Suprapubic skin (tissue), 4 donors: ENCODE measurements at regions not wholly inside any gene's neighbourhood (a gene's known extent, or its start where the extent isn't known, plus 50 kb on each side); places are given as distances from the start of the nearest gene placed in this dataset.

Experiments
- DNase-seq, 2 donors: peaks; one replicate each; pipeline ENCODE4 v3.0.0-alpha.2; 2019; ENCODE audit warnings: low spot score in 2 of 2
- H3K27ac ChIP-seq: fragments of 200-600 bp; sonication (generic); one replicate; pipeline ENCODE4 v1.5.1; 2019
- H3K27me3 ChIP-seq: fragments of 200-600 bp; sonication (generic); one replicate; pipeline ENCODE4 v1.5.1; 2019
- H3K36me3 ChIP-seq: fragments of 200-600 bp; sonication (generic); one replicate; pipeline ENCODE4 v1.5.1; 2019
- H3K4me1 ChIP-seq: fragments of 200-600 bp; sonication (generic); one replicate; pipeline ENCODE4 v1.5.1; 2019
- H3K4me3 ChIP-seq: fragments of 200-600 bp; sonication (generic); one replicate; pipeline ENCODE4 v1.5.1; 2019; ENCODE audit warnings: mild to moderate bottlenecking
- H3K9me3 ChIP-seq: fragments of 200-600 bp; sonication (generic); one replicate; pipeline ENCODE4 v1.5.1; 2019
- CTCF ChIP-seq, 2 donors: fragments of 200-600 bp in 1 of 2; fragments of 450-650 bp in 1 of 2; sonication (generic) in 1 of 2; IDR thresholded peaks; one replicate each; pipeline ENCODE4 v1.5.1; 2016 to 2019; ENCODE audit warnings: antibody characterized with exemption in 2 of 2, mild to moderate bottlenecking in 1 of 2, moderate library complexity in 1 of 2
- EP300 ChIP-seq: sonication (generic); formaldehyde crosslinking; IDR thresholded peaks from one replicate; pipeline ENCODE4 v1.6.1; 2017; ENCODE audit warnings: antibody characterized with exemption
- POLR2A ChIP-seq, 2 donors: fragments of 450-650 bp; IDR thresholded peaks; one replicate each; pipeline ENCODE4 v1.6.1; 2017; ENCODE audit warnings: antibody characterized with exemption in 2 of 2, mild to moderate bottlenecking in 2 of 2, moderate library complexity in 2 of 2
- POLR2AphosphoS5 ChIP-seq, 3 donors: sonication (generic); formaldehyde crosslinking; IDR thresholded peaks; one replicate each; pipeline ENCODE4 v1.6.1; 2017; ENCODE audit warnings: antibody characterized with exemption in 3 of 3
- WGBS: methylation state at CpG from one replicate; pipeline ENCODE4 v1.1.5; 2018; 5-methylcytosine and 5-hydroxymethylcytosine counted together

GRCh38 chr12:107844312-107844921 lies 69.9 kb downstream of the ASCL4 start:
- no peak for DNase-seq
- no peak overlapping the region for H3K27ac ChIP-seq
- no peaks in the 10 kb centered on the region for H3K9me3 ChIP-seq
- H3K4me1 ChIP-seq, result peaks cover 44% of the 10 kb centered on the region
- H3K4me3 ChIP-seq, result peak overlapping the region; percentile 34
- no peaks in the 10 kb centered on the region for H3K36me3 ChIP-seq
- TF ChIP-seq CTCF (IDR thresholded peaks at IDR 0.05) (no peak), EP300 (no peak), POLR2A (IDR thresholded peaks at IDR 0.05) (no peak), POLR2AphosphoS5 (IDR thresholded peaks at IDR 0.05) (no peak)
- 1% methylated on average over 24 of the region's 54 CpGs for WGBS
- peaks cover 79% of the 10 kb centered on the region for H3K27me3 ChIP-seq

GRCh38 chr12:107845226-107845979 lies 70.9 kb downstream of the ASCL4 start:
- Histone ChIP-seq H3K27ac (no peak overlapping the region), H3K9me3 (no peaks in the 10 kb centered on the region), H3K27me3 (peaks cover 81% of the 10 kb centered on the region), H3K36me3 (no peaks in the 10 kb centered on the region), H3K4me1 (peaks cover 44% of the 10 kb centered on the region), H3K4me3 (no peak overlapping the region)
- WGBS, result 10% methylated on average over 20 of the region's 51 CpGs
- DNase-seq, result no peak
- no peak for TF ChIP-seq EP300
- no peak for TF ChIP-seq CTCF (IDR thresholded peaks at IDR 0.05)
- TF ChIP-seq POLR2A (IDR thresholded peaks at IDR 0.05), result no peak
- no peak for TF ChIP-seq POLR2AphosphoS5 (IDR thresholded peaks at IDR 0.05)

- H3K4me3 ChIP-seq, result no peak overlapping the region
- H3K4me1 ChIP-seq, result peaks cover 44% of the 10 kb centered on the region
- H3K27me3 ChIP-seq, result peaks cover 75% of the 10 kb centered on the region
Observed at GRCh38 chr12:107845980-107846659, 71.6 kb downstream of the ASCL4 start.

GRCh38 chr12:107847430-107847829 lies 72.9 kb downstream of the ASCL4 start:
- H3K9me3 ChIP-seq, result no peaks in the 10 kb centered on the region
- H3K4me3 ChIP-seq, result no peak overlapping the region
- DNase-seq, result no peak
- no peaks in the 10 kb centered on the region for H3K36me3 ChIP-seq
- WGBS, result 35% methylated on average over 1 of the region's 1 CpG
- peaks cover 66% of the 10 kb centered on the region for H3K27me3 ChIP-seq
- H3K27ac ChIP-seq, result no peak overlapping the region
- no peak for TF ChIP-seq EP300
- TF ChIP-seq POLR2A (IDR thresholded peaks at IDR 0.05), result no peak
- no peak for TF ChIP-seq CTCF (IDR thresholded peaks at IDR 0.05)
- no peak for TF ChIP-seq POLR2AphosphoS5 (IDR thresholded peaks at IDR 0.05)
- H3K4me1 ChIP-seq, result peaks cover 44% of the 10 kb centered on the region

More at GRCh38 chr12:107845980-107846659, 71.6 kb downstream of the ASCL4 start:
- no peak for DNase-seq
- Histone ChIP-seq H3K9me3 (no peaks in the 10 kb centered on the region), H3K36me3 (no peaks in the 10 kb centered on the region), H3K27ac (no peak overlapping the region)
- TF ChIP-seq POLR2A (IDR thresholded peaks at IDR 0.05) (no peak), POLR2AphosphoS5 (IDR thresholded peaks at IDR 0.05) (no peak), EP300 (no peak), CTCF (IDR thresholded peaks at IDR 0.05) (no peak)
- WGBS, result 39% methylated on average over 8 of the region's 17 CpGs

GRCh38 chr12:107847830-107848229 lies 73.3 kb downstream of the ASCL4 start:
- no peak for TF ChIP-seq EP300
- peaks cover 44% of the 10 kb centered on the region for H3K4me1 ChIP-seq
- no peaks in the 10 kb centered on the region for H3K9me3 ChIP-seq
- no peak for DNase-seq
- H3K36me3 ChIP-seq, result no peaks in the 10 kb centered on the region
- WGBS, result 35% methylated on average over 3 of the region's 3 CpGs
- peaks cover 62% of the 10 kb centered on the region for H3K27me3 ChIP-seq
- no peak overlapping the region for H3K27ac ChIP-seq
- no peak overlapping the region for H3K4me3 ChIP-seq
